GM12878 (cell line): ENCODE measurements at regions not wholly inside any gene's neighbourhood (a gene's known extent, or its start where the extent isn't known, plus 50 kb on each side); places are given as distances from the start of the nearest gene placed in this dataset.

Source experiments
- ATAC-seq: fragments of 200-7000 bp; cut with Tn5 transposase; 3 replicates; pipeline ENCODE4 v1.9.1; 2020; ENCODE audit warnings: mild to moderate bottlenecking, moderate library complexity
- BruUV-seq: library from RNA; stranded (reverse); fragments of 400-500 nt; replicated peaks from 2 replicates; lab custom pipeline; 2021; lab: Mats Ljungman, UMichigan
- CTCF ChIA-PET: fragments of 300-600 bp; sonication (Branson Sonifier 250); formaldehyde crosslinking; extraction: SDS; loops from one replicate; lab custom pipeline; 2021; ENCODE audit warnings: inconsistent platforms; lab: Yijun Ruan, JAX
- POLR2A ChIA-PET: fragments of 350-600 bp; formaldehyde crosslinking; extraction: SDS; loops from one replicate; lab custom pipeline; 2021; ENCODE audit warnings: inconsistent platforms; lab: Charles Lee
- RAD21 ChIA-PET: fragments of 300-600 bp; sonication (Branson Sonifier 250); formaldehyde crosslinking; loops from one replicate; lab custom pipeline; 2023; ENCODE audit warnings: antibody characterized with exemption; ENCODE audit not compliant: unreplicated experiment; lab: Charles Lee
- SMC1A ChIA-PET: fragments of 300-600 bp; sonication (Branson Sonifier 250); formaldehyde crosslinking; loops from one replicate; lab custom pipeline; 2023; ENCODE audit not compliant: unreplicated experiment, uncharacterized antibody; lab: Charles Lee
- DNase-seq: peaks from one replicate; pipeline ENCODE4 v3.0.0-alpha.2; 2011; ENCODE audit warnings: low read depth, low spot score
- FAIRE-seq: peaks from 3 replicates; lab custom pipeline; 2011; peaks lifted over from hg19 to GRCh38; lab: Jason Lieb, UNC
- H2AFZ ChIP-seq: 2 replicates; pipeline ENCODE4 v1.6.0; 2011; ENCODE audit warnings: low read depth, low read length, control low read depth; ENCODE audit not compliant: control insufficient read depth
- H3K27ac ChIP-seq: 2 replicates; pipeline ENCODE4 v1.5.1; 2011; ENCODE audit warnings: control low read depth; ENCODE audit not compliant: control insufficient read depth, insufficient read depth
- H3K27me3 ChIP-seq, 2 experiments: replicated peaks in 1 of 2; 2 replicates each; pipeline versions ENCODE4 v1.6.0 to v1.6.1; 2011; ENCODE audit warnings: low read length in 1 of 2; ENCODE audit not compliant: control insufficient read depth in 2 of 2, insufficient read depth in 2 of 2
- H3K36me3 ChIP-seq, 2 experiments: 2 replicates each; pipeline ENCODE4 v1.5.1; 2011; ENCODE audit warnings: low read length in 1 of 2; ENCODE audit not compliant: control insufficient read depth in 2 of 2, insufficient read depth in 2 of 2
- H3K4me1 ChIP-seq: 2 replicates; pipeline ENCODE4 v1.6.1; 2011; ENCODE audit warnings: mild to moderate bottlenecking, low read length, moderate library complexity, mixed read lengths; ENCODE audit not compliant: control insufficient read depth, insufficient read depth
- H3K4me2 ChIP-seq: 2 replicates; pipeline ENCODE4 v1.6.0; 2011; ENCODE audit warnings: control low read depth; ENCODE audit not compliant: control insufficient read depth, insufficient read depth
- H3K4me3 ChIP-seq: fragments of 200-600 bp; sonication (generic); 2 replicates; pipeline ENCODE4 v1.5.1; 2016
- H3K79me2 ChIP-seq: 2 replicates; pipeline ENCODE4 v1.6.0; 2011; ENCODE audit warnings: low read length; ENCODE audit not compliant: control insufficient read depth, insufficient read depth
- H3K9ac ChIP-seq: 2 replicates; pipeline ENCODE4 v1.8.0; 2011; ENCODE audit warnings: low read length, control low read depth, mixed read lengths; ENCODE audit not compliant: control insufficient read depth, insufficient read depth
- H3K9me3 ChIP-seq: replicated peaks from 3 replicates; pipeline ENCODE4 v1.5.1; 2011; ENCODE audit warnings: mild to moderate bottlenecking, low read length; ENCODE audit not compliant: control insufficient read depth, insufficient read depth
- H4K20me1 ChIP-seq: 2 replicates; pipeline ENCODE4 v1.6.0; 2011; ENCODE audit not compliant: control insufficient read depth, insufficient read depth
- E2F8 ChIP-seq: fragments of 450-650 bp; IDR thresholded peaks from 2 replicates; pipeline ENCODE4 v1.6.1; 2018; ENCODE audit warnings: mild to moderate bottlenecking, low read depth, moderate library complexity; ENCODE audit not compliant: partially characterized antibody
- EP300 ChIP-seq, 2 experiments: fragments of 150-350 bp in 1 of 2; IDR thresholded peaks; 2 replicates each; pipeline ENCODE4 v1.6.1; 2011 to 2012; ENCODE audit warnings: low read depth in 2 of 2, low read length in 2 of 2, borderline replicate concordance in 1 of 2, improper control_type of control experiment in 1 of 2, inconsistent platforms in 1 of 2; ENCODE audit not compliant: control insufficient read depth in 1 of 2
- JUNB ChIP-seq: IDR thresholded peaks from 2 replicates; pipeline ENCODE4 v1.6.1; 2016; ENCODE audit warnings: antibody characterized with exemption, mild to moderate bottlenecking
- KLF5 ChIP-seq: fragments of 450-650 bp; IDR thresholded peaks from 2 replicates; pipeline ENCODE4 v1.6.1; 2014; ENCODE audit warnings: mild to moderate bottlenecking; ENCODE audit not compliant: partially characterized antibody
- SMAD1 ChIP-seq: fragments of 450-650 bp; IDR thresholded peaks from 2 replicates; pipeline ENCODE4 v1.6.1; 2018; ENCODE audit warnings: mild to moderate bottlenecking, low read depth; ENCODE audit not compliant: partially characterized antibody
- SMAD5 ChIP-seq: IDR thresholded peaks from 2 replicates; pipeline ENCODE4 v1.6.1; 2016; ENCODE audit warnings: antibody characterized with exemption, low read depth
- SMARCA5 ChIP-seq: fragments of 450-650 bp; IDR thresholded peaks from 2 replicates; pipeline ENCODE4 v1.6.1; 2017; ENCODE audit warnings: mild to moderate bottlenecking
- ZBTB33 ChIP-seq: fragments of 450-650 bp; IDR thresholded peaks from 2 replicates; pipeline ENCODE4 v1.6.1; 2017; ENCODE audit warnings: mild to moderate bottlenecking
- WGBS: methylation state at CpG from one replicate; pipeline ENCODE4 v1.1.6; 2016; ENCODE audit warnings: low lambda C conversion rate; ENCODE audit not compliant: insufficient replicate concordance, insufficient coverage; ENCODE audit errors: missing lambda C conversion rate; 5-methylcytosine and 5-hydroxymethylcytosine counted together
- in situ Hi-C: fragments of 300-500 bp; cut with MboI; formaldehyde crosslinking; loops from 9 replicates; pipeline ENCODE4 v1.14.3; 2018; ENCODE audit warnings: mixed read lengths
- intact Hi-C: fragments of 100-400 bp; cut with micrococcal nuclease; formaldehyde crosslinking; loops from one replicate; pipeline ENCODE4 v1.14.2; 2022; ENCODE audit not compliant: unreplicated experiment

GRCh38 chr1:47555841-47556560 lies 118.2 kb downstream of the FOXD2 start:
- ATAC-seq, result no peak
- DNase-seq, result no peak
- no peaks in the 10 kb centered on the region; a peak in 1 of 4 replicates for H3K27me3 ChIP-seq
- H3K9me3 ChIP-seq, result no peaks in the 10 kb centered on the region
- POLR2A ChIA-PET, result no interaction called here
- H3K79me2 ChIP-seq, result no peaks in the 10 kb centered on the region
- no peaks in the 10 kb centered on the region for H3K4me1 ChIP-seq
- intact Hi-C loops (no loop called here), in situ Hi-C loops (no loop called here)
- FAIRE-seq, result no peak
- SMC1A ChIA-PET, result no interaction called here
- no peaks in the 10 kb centered on the region for H4K20me1 ChIP-seq
- RAD21 ChIA-PET, result no interaction called here
- no peak overlapping the region for H3K9ac ChIP-seq
- no TSS peak for BruUV-seq
- H3K36me3 ChIP-seq, result no peaks in the 10 kb centered on the region
- H3K4me2 ChIP-seq, result no peak overlapping the region
- 46% methylated on average over 24 of the region's 24 CpGs for WGBS
- H3K27ac ChIP-seq, result no peak overlapping the region
- no peak overlapping the region for H2AFZ ChIP-seq
- no peak overlapping the region for H3K4me3 ChIP-seq
- no peak for TF ChIP-seq JUNB
- no peak for TF ChIP-seq SMARCA5
- no peak for TF ChIP-seq KLF5
- no peak for TF ChIP-seq E2F8
- no peak for TF ChIP-seq EP300 (IDR thresholded peaks at IDR 0.05; ENCODE audit: borderline replicate concordance in 1 of 2, control insufficient read depth in 1 of 2, low read depth in 2 of 2, low read length in 2 of 2)
- TF ChIP-seq ZBTB33, result no peak
- TF ChIP-seq SMAD1, result no peak
- TF ChIP-seq SMAD5, result no peak
- TF ChIP-seq, all 136 proteins: peak for 0
- CTCF ChIA-PET, result no interaction called here
